Effector memory CD4-positive, alpha-beta T cell (primary cell): ENCODE measurements at regions not wholly inside any gene's neighbourhood (a gene's known extent, or its start where the extent isn't known, plus 50 kb on each side); places are given as distances from the start of the nearest gene placed in this dataset.

Experiments
- DNase-seq, 3 donors: peaks; one replicate each; pipeline ENCODE4 v3.0.0-alpha.2; 2020
- H3K27ac ChIP-seq: 2 replicates; pipeline ENCODE4 v1.7.0; 2013; ENCODE audit warnings: mild to moderate bottlenecking, low read length, moderate library complexity; ENCODE audit not compliant: insufficient read depth, poor library complexity, severe bottlenecking
- H3K27me3 ChIP-seq: replicated peaks from 2 replicates; pipeline ENCODE4 v1.7.0; 2013; ENCODE audit warnings: mild to moderate bottlenecking, low read length; ENCODE audit not compliant: insufficient read depth, control insufficient read depth, poor library complexity, severe bottlenecking
- H3K36me3 ChIP-seq: 2 replicates; pipeline ENCODE4 v1.7.0; 2013; ENCODE audit warnings: mild to moderate bottlenecking, low read length, moderate library complexity; ENCODE audit not compliant: control insufficient read depth, insufficient read depth
- H3K4me1 ChIP-seq: 2 replicates; pipeline ENCODE4 v1.7.0; 2013; ENCODE audit warnings: low read length, mild to moderate bottlenecking; ENCODE audit not compliant: control insufficient read depth, insufficient read depth, poor library complexity, severe bottlenecking
- H3K4me3 ChIP-seq: 2 replicates; pipeline ENCODE4 v1.7.0; 2013; ENCODE audit warnings: low read length, low read depth, mild to moderate bottlenecking; ENCODE audit not compliant: insufficient read depth, poor library complexity, severe bottlenecking
- H3K9me3 ChIP-seq: 2 replicates; pipeline ENCODE4 v1.7.0; 2013; ENCODE audit warnings: mild to moderate bottlenecking, low read length, moderate library complexity; ENCODE audit not compliant: control insufficient read depth

- no peak overlapping the region for H3K4me3 ChIP-seq
- no peak for DNase-seq
- no peaks in the 10 kb centered on the region for H3K27me3 ChIP-seq
- no peak overlapping the region for H3K27ac ChIP-seq
- H3K9me3 ChIP-seq = no peaks in the 10 kb centered on the region
- no peaks in the 10 kb centered on the region for H3K36me3 ChIP-seq
- H3K4me1 ChIP-seq = no peaks in the 10 kb centered on the region
Measured at GRCh38 chr5:22998774-22999173, 145.6 kb upstream of the CDH12 start.

GRCh38 chr5:22998362-22998761 lies 145.2 kb upstream of the CDH12 start:
- DNase-seq = no peak
- H3K9me3 ChIP-seq = no peaks in the 10 kb centered on the region
- no peak overlapping the region for H3K4me3 ChIP-seq
- H3K27me3 ChIP-seq = no peaks in the 10 kb centered on the region
- H3K27ac ChIP-seq = no peak overlapping the region
- no peaks in the 10 kb centered on the region for H3K4me1 ChIP-seq
- H3K36me3 ChIP-seq = no peaks in the 10 kb centered on the region

GRCh38 chr5:22988937-22989336 lies 135.8 kb upstream of the CDH12 start:
- Histone ChIP-seq H3K36me3 (no peaks in the 10 kb centered on the region), H3K4me1 (no peaks in the 10 kb centered on the region), H3K4me3 (no peak overlapping the region), H3K27ac (no peak overlapping the region), H3K27me3 (no peaks in the 10 kb centered on the region), H3K9me3 (no peaks in the 10 kb centered on the region)
- DNase-seq = no peak

- Histone ChIP-seq H3K4me1 (no peaks in the 10 kb centered on the region), H3K9me3 (no peaks in the 10 kb centered on the region)
Measured at GRCh38 chr5:22986281-22986680, 133.1 kb upstream of the CDH12 start.

GRCh38 chr5:22985446-22985845 lies 132.3 kb upstream of the CDH12 start:
- Histone ChIP-seq H3K36me3 (no peaks in the 10 kb centered on the region), H3K4me3 (no peak overlapping the region), H3K4me1 (no peaks in the 10 kb centered on the region), H3K27me3 (no peaks in the 10 kb centered on the region), H3K9me3 (no peaks in the 10 kb centered on the region), H3K27ac (no peak overlapping the region)
- DNase-seq = no peak

More at GRCh38 chr5:22986281-22986680, 133.1 kb upstream of the CDH12 start:
- DNase-seq = no peak
- Histone ChIP-seq H3K36me3 (no peaks in the 10 kb centered on the region), H3K4me3 (no peak overlapping the region), H3K27ac (no peak overlapping the region), H3K27me3 (no peaks in the 10 kb centered on the region)

- no peak for DNase-seq
- Histone ChIP-seq H3K27ac (no peak overlapping the region), H3K4me3 (no peak overlapping the region), H3K36me3 (no peaks in the 10 kb centered on the region), H3K4me1 (no peaks in the 10 kb centered on the region), H3K27me3 (no peaks in the 10 kb centered on the region), H3K9me3 (no peaks in the 10 kb centered on the region)
Measured at GRCh38 chr5:22970956-22971618, 117.9 kb upstream of the CDH12 start.

GRCh38 chr5:22970491-22970890 lies 117.3 kb upstream of the CDH12 start:
- H3K4me3 ChIP-seq = no peak overlapping the region
- no peaks in the 10 kb centered on the region for H3K9me3 ChIP-seq
- H3K27me3 ChIP-seq = no peaks in the 10 kb centered on the region
- no peak for DNase-seq
- no peak overlapping the region for H3K27ac ChIP-seq
- no peaks in the 10 kb centered on the region for H3K36me3 ChIP-seq
- H3K4me1 ChIP-seq = no peaks in the 10 kb centered on the region

GRCh38 chr5:22968386-22968785 lies 115.2 kb upstream of the CDH12 start:
- no peak for DNase-seq
- Histone ChIP-seq H3K27ac (no peak overlapping the region), H3K27me3 (no peaks in the 10 kb centered on the region), H3K9me3 (no peaks in the 10 kb centered on the region), H3K4me3 (no peak overlapping the region), H3K36me3 (no peaks in the 10 kb centered on the region), H3K4me1 (no peaks in the 10 kb centered on the region)

- Histone ChIP-seq H3K9me3 (no peaks in the 10 kb centered on the region), H3K27ac (no peak overlapping the region), H3K4me1 (no peaks in the 10 kb centered on the region), H3K4me3 (no peak overlapping the region), H3K36me3 (no peaks in the 10 kb centered on the region), H3K27me3 (no peaks in the 10 kb centered on the region)
- DNase-seq = no peak
Measured at GRCh38 chr5:22965960-22966359, 112.8 kb upstream of the CDH12 start.

GRCh38 chr5:22964632-22965031 lies 111.5 kb upstream of the CDH12 start:
- H3K4me1 ChIP-seq = no peaks in the 10 kb centered on the region
- H3K27me3 ChIP-seq = no peaks in the 10 kb centered on the region
- H3K4me3 ChIP-seq = no peak overlapping the region
- no peak overlapping the region for H3K27ac ChIP-seq
- H3K9me3 ChIP-seq = no peaks in the 10 kb centered on the region
- H3K36me3 ChIP-seq = no peaks in the 10 kb centered on the region
- DNase-seq = no peak
